Endothelial cell of umbilical vein (primary cell): ENCODE measurements at regions not wholly inside any gene's neighbourhood (a gene's known extent, or its start where the extent isn't known, plus 50 kb on each side); places are given as distances from the start of the nearest gene placed in this dataset.

Source experiments
- BruUV-seq: library from RNA; stranded (reverse); fragments of 400-500 nt; replicated peaks from 2 replicates; lab custom pipeline; 2021; lab: Mats Ljungman, UMichigan
- CTCF ChIA-PET: fragments of 300-600, 350-600 bp; sonication (Branson Sonifier 250); formaldehyde crosslinking; loops from one replicate; lab custom pipeline; 2021; ENCODE audit warnings: antibody characterized with exemption, inconsistent platforms; lab: Charles Lee
- POLR2A ChIA-PET: fragments of 300-600, 350-600 bp; sonication (Branson Sonifier 250); formaldehyde crosslinking; loops from one replicate; lab custom pipeline; 2021; ENCODE audit warnings: antibody characterized with exemption, inconsistent platforms; lab: Charles Lee
- DNase-seq: peaks from one replicate; pipeline ENCODE4 v3.0.0-alpha.2; 2011; ENCODE audit warnings: low read depth, low spot score
- FAIRE-seq: peaks from 2 replicates; lab custom pipeline; 2011; peaks lifted over from hg19 to GRCh38; lab: Jason Lieb, UNC
- H2AFZ ChIP-seq: 2 replicates; pipeline ENCODE4 v1.6.0; 2012; ENCODE audit warnings: low read depth, low read length, control low read depth, inconsistent platforms
- H3K27ac ChIP-seq: 2 replicates; pipeline ENCODE4 v1.5.1; 2011; ENCODE audit warnings: low read depth, mild to moderate bottlenecking, control low read depth, low read length, moderate library complexity; ENCODE audit not compliant: insufficient read depth
- H3K27me3 ChIP-seq, 2 experiments: 2 replicates each; pipeline versions ENCODE4 v1.6.0 to v1.6.1; 2011; ENCODE audit warnings: low read length in 2 of 2, mixed read lengths in 1 of 2; ENCODE audit not compliant: control insufficient read depth in 2 of 2, insufficient read depth in 2 of 2
- H3K36me3 ChIP-seq, 2 experiments: 2 replicates in 1 of 2; 3 replicates in 1 of 2; pipeline ENCODE4 v1.5.1; 2011; ENCODE audit warnings: low read length in 2 of 2, mild to moderate bottlenecking in 1 of 2, moderate library complexity in 1 of 2; ENCODE audit not compliant: control insufficient read depth in 2 of 2, insufficient read depth in 2 of 2; ENCODE audit errors: extremely low read depth in 1 of 2
- H3K4me1 ChIP-seq: 3 replicates; pipeline ENCODE4 v1.5.1; 2011; ENCODE audit warnings: mild to moderate bottlenecking, low read length; ENCODE audit not compliant: control insufficient read depth, insufficient read depth; ENCODE audit errors: extremely low read depth
- H3K4me2 ChIP-seq: 2 replicates; pipeline ENCODE4 v1.6.1; 2011; ENCODE audit warnings: low read length, control low read depth, mixed read lengths; ENCODE audit not compliant: insufficient read depth
- H3K4me3 ChIP-seq, 3 experiments: fragments of 200-600 bp in 1 of 3; sonication (generic), shearing (Covaris generic) in 1 of 3; replicated peaks in 1 of 3; 2 replicates each; pipeline ENCODE4 v1.5.1; 2011 to 2016; ENCODE audit warnings: control low read depth in 3 of 3, low read length in 3 of 3, mild to moderate bottlenecking in 2 of 3, inconsistent platforms in 1 of 3, low read depth in 1 of 3, moderate library complexity in 1 of 3; ENCODE audit not compliant: insufficient read depth in 1 of 3
- H3K79me2 ChIP-seq: 2 replicates; pipeline ENCODE4 v1.6.0; 2012; ENCODE audit warnings: low read length, inconsistent platforms; ENCODE audit not compliant: control insufficient read depth, insufficient read depth
- H3K9ac ChIP-seq: replicated peaks from 2 replicates; pipeline ENCODE3; 2011; ENCODE audit warnings: low read length, control low read depth; ENCODE audit not compliant: insufficient read depth; ENCODE audit errors: extremely low read depth
- H3K9me1 ChIP-seq: replicated peaks from 3 replicates; pipeline ENCODE4 v1.6.0; 2011; ENCODE audit warnings: mild to moderate bottlenecking, low read length; ENCODE audit not compliant: control insufficient read depth, insufficient read depth; ENCODE audit errors: extremely low read depth
- H3K9me3 ChIP-seq: replicated peaks from 2 replicates; pipeline ENCODE4 v1.5.1; 2012; ENCODE audit warnings: low read length, inconsistent platforms; ENCODE audit not compliant: control insufficient read depth, insufficient read depth
- H4K20me1 ChIP-seq: replicated peaks from 2 replicates; pipeline ENCODE3; 2011; ENCODE audit warnings: mild to moderate bottlenecking, low read length; ENCODE audit not compliant: control insufficient read depth, insufficient read depth; ENCODE audit errors: extremely low read depth
- CTCF ChIP-seq, 2 donors: IDR thresholded peaks; 1 replicate in 1 of 2; 2 replicates in 1 of 2; pipeline ENCODE4 v1.5.1; 2011; ENCODE audit warnings: low read length in 2 of 2, mild to moderate bottlenecking in 2 of 2, moderate library complexity in 2 of 2, control low read depth in 1 of 2, inconsistent platforms in 1 of 2, low read depth in 1 of 2; ENCODE audit not compliant: insufficient read depth in 1 of 2; ENCODE audit errors: extremely low read depth in 1 of 2
- EZH2 ChIP-seq: IDR thresholded peaks from 2 replicates; pipeline ENCODE4 v1.6.1; 2012; ENCODE audit warnings: borderline replicate concordance, low read depth, mild to moderate bottlenecking, moderate library complexity, low read length, inconsistent platforms; ENCODE audit not compliant: severe bottlenecking
- GATA2 ChIP-seq: IDR thresholded peaks from 2 replicates; pipeline ENCODE4 v1.7.0; 2011; ENCODE audit warnings: low read depth, mild to moderate bottlenecking, moderate library complexity, mixed read lengths, low read length; ENCODE audit not compliant: insufficient read length, insufficient read depth
- JUN ChIP-seq: IDR thresholded peaks from 2 replicates; pipeline ENCODE4 v1.6.1; 2011; ENCODE audit warnings: borderline replicate concordance, low read depth; ENCODE audit not compliant: insufficient read length, insufficient read depth
- POLR2A ChIP-seq: IDR thresholded peaks from 2 replicates; pipeline ENCODE4 v1.6.1; 2012; ENCODE audit warnings: low read depth, mild to moderate bottlenecking, control low read depth, low read length
- dilution Hi-C: fragments of 300-500 bp; cut with MboI; formaldehyde crosslinking; loops from one replicate; pipeline ENCODE4 v1.15.0; 2019; ENCODE audit warnings: low sequenced_read_pairs; ENCODE audit not compliant: extremely low pct_ligation_motif_present
- intact Hi-C: fragments of 100-400 bp; cut with micrococcal nuclease; formaldehyde crosslinking; loops from one replicate; pipeline ENCODE4 v1.10.0; 2022
- TF ChIP-seq, protein P1 (sequence below): IDR thresholded peaks from 2 replicates; pipeline ENCODE4 v1.6.1; 2011; ENCODE audit not compliant: insufficient read depth, insufficient read length

- Histone ChIP-seq H3K79me2 (no peaks in the 10 kb centered on the region), H3K27me3 (no peaks in the 10 kb centered on the region), H3K36me3 (no peaks in the 10 kb centered on the region), H3K4me3 (no peak overlapping the region), H3K4me1 (no peaks in the 10 kb centered on the region), H3K9ac (no peak overlapping the region), H4K20me1 (no peaks in the 10 kb centered on the region), H3K4me2 (no peak overlapping the region), H3K9me1 (no peaks in the 10 kb centered on the region), H3K27ac (no peak overlapping the region), H3K9me3 (peaks cover 6% of the 10 kb centered on the region), H2AFZ (no peak overlapping the region)
- POLR2A ChIA-PET, result no interaction called here
- dilution Hi-C loops, result no loop called here
- intact Hi-C loops, result no loop called here
- FAIRE-seq (no peak), DNase-seq (no peak)
- CTCF ChIA-PET, result no interaction called here
- BruUV-seq, result no TSS peak
- TF ChIP-seq POLR2A (no peak), GATA2 (no peak), JUN (no peak), CTCF (IDR thresholded peaks at IDR 0.05; ENCODE audit: extremely low read depth in 1 of 2, insufficient read depth in 1 of 2, low read depth in 1 of 2, low read length in 2 of 2) (no peak), EZH2 (no peak)
- TF ChIP-seq, protein P1, sequence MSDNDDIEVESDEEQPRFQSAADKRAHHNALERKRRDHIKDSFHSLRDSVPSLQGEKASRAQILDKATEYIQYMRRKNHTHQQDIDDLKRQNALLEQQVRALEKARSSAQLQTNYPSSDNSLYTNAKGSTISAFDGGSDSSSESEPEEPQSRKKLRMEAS, result no peak
Measured at GRCh38 chr2:7795778-7796563, 878.8 kb downstream of the RNF144A start.
